Activated B cell treated with CpG ODN at 0.5 μM for 24 hours (primary cell): ENCODE measurements at regions not wholly inside any gene's neighbourhood (a gene's known extent, or its start where the extent isn't known, plus 50 kb on each side); places are given as distances from the start of the nearest gene placed in this dataset.

Experiments used
- ATAC-seq: fragments of 200-7000 bp; cut with Tn5 transposase; one replicate; pipeline ENCODE4 v1.10.0; 2021; ENCODE audit warnings: low read depth, mild to moderate bottlenecking, moderate library complexity
- CTCF ChIA-PET: fragments of 350-600 bp; sonication (Branson Sonifier 250); formaldehyde crosslinking; loops from one replicate; lab custom pipeline; 2021; ENCODE audit warnings: antibody characterized with exemption; lab: Charles Lee
- POLR2A ChIA-PET: fragments of 350-600 bp; sonication (Branson Sonifier 250); formaldehyde crosslinking; loops from one replicate; lab custom pipeline; 2021; ENCODE audit warnings: antibody characterized with exemption; lab: Charles Lee
- DNase-seq: peaks from one replicate; pipeline ENCODE4 v3.0.0; 2022
- H3K27ac Mint-ChIP-seq: one replicate; pipeline ENCODE4 v1.8.0; 2020; ENCODE audit warnings: mixed read lengths
- H3K27me3 Mint-ChIP-seq: one replicate; pipeline ENCODE4 v1.8.0; 2021; ENCODE audit warnings: mixed read lengths
- H3K36me3 Mint-ChIP-seq: one replicate; pipeline ENCODE4 v1.8.0; 2021; ENCODE audit warnings: low read depth, mixed read lengths
- H3K4me1 Mint-ChIP-seq: one replicate; pipeline ENCODE4 v1.8.0; 2021; ENCODE audit warnings: mixed read lengths
- H3K4me3 Mint-ChIP-seq: one replicate; pipeline ENCODE4 v1.8.0; 2020; ENCODE audit warnings: mild to moderate bottlenecking, mixed read lengths
- H3K9me3 Mint-ChIP-seq: one replicate; pipeline ENCODE4 v1.8.0; 2020; ENCODE audit warnings: mixed read lengths
- intact Hi-C: fragments of 100-400 bp; cut with micrococcal nuclease; formaldehyde crosslinking; loops from one replicate; pipeline ENCODE4 v1.15.1; 2024
- TF ChIP-seq, protein P1 (sequence below): fragments of 200-600 bp; IDR thresholded peaks from one replicate; pipeline ENCODE4 v1.8.0; 2022; ENCODE audit warnings: antibody characterized with exemption, mild to moderate bottlenecking

DNA sequence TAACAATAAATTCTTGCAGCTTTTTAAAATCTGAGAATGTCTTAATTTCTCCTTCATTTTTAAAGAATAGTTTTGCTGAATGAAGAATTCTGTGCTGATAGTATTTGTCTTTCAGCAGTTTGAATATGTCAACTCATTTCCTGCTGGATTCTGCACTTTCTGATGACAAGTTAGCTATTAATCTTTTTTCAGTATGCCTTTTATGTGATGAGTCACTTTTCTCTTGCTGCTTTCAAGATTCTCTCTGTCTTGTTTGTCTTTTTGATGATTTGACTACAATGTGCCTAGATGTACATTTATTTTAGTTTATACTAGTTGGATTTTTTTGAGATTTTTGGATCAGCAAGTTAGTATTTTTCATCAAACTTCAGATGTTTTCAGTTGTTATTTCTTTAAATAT, 87.9 kb upstream of the AVPR1A start:
- DNase-seq (no peak), ATAC-seq (no peak)
- H3K36me3 Mint-ChIP-seq: no peaks in the 10 kb centered on the region
- POLR2A ChIA-PET: no interaction called here
- no peak overlapping the region for H3K4me3 Mint-ChIP-seq
- intact Hi-C loops: no loop called here
- no peaks in the 10 kb centered on the region for H3K4me1 Mint-ChIP-seq
- no peaks in the 10 kb centered on the region for H3K9me3 Mint-ChIP-seq
- H3K27ac Mint-ChIP-seq: no peak overlapping the region
- H3K27me3 Mint-ChIP-seq: no peaks in the 10 kb centered on the region
- TF ChIP-seq, protein P1, sequence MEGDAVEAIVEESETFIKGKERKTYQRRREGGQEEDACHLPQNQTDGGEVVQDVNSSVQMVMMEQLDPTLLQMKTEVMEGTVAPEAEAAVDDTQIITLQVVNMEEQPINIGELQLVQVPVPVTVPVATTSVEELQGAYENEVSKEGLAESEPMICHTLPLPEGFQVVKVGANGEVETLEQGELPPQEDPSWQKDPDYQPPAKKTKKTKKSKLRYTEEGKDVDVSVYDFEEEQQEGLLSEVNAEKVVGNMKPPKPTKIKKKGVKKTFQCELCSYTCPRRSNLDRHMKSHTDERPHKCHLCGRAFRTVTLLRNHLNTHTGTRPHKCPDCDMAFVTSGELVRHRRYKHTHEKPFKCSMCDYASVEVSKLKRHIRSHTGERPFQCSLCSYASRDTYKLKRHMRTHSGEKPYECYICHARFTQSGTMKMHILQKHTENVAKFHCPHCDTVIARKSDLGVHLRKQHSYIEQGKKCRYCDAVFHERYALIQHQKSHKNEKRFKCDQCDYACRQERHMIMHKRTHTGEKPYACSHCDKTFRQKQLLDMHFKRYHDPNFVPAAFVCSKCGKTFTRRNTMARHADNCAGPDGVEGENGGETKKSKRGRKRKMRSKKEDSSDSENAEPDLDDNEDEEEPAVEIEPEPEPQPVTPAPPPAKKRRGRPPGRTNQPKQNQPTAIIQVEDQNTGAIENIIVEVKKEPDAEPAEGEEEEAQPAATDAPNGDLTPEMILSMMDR: no peak
- CTCF ChIA-PET: no interaction called here

DNA sequence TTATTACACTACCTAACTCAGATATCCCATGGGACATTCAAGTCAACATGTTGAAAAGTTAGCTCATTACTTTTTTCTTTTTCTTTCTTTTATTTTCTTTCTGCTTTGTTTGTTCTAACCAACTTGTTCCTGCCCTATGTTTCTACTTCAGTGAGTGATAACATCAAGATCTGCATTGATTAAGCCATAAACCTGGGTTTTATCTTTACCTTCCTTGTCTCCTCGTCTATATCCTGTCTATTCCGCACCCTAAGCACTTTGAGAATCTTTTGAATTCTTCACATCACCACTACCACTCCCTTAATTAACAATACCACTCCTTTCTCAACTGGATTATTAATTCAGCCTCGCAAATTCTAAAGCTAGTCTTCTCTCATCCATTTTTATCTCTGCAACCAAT, 81.9 kb upstream of the AVPR1A start:
- ChIA-PET POLR2A (no interaction called here), CTCF (no interaction called here)
- Mint-ChIP-seq H3K4me3 (no peak overlapping the region), H3K9me3 (no peaks in the 10 kb centered on the region), H3K27ac (no peak overlapping the region), H3K27me3 (no peaks in the 10 kb centered on the region), H3K36me3 (no peaks in the 10 kb centered on the region), H3K4me1 (no peaks in the 10 kb centered on the region)
- ATAC-seq (no peak), DNase-seq (no peak)
- TF ChIP-seq, protein P1: no peak
- intact Hi-C loops: no loop called here

DNA sequence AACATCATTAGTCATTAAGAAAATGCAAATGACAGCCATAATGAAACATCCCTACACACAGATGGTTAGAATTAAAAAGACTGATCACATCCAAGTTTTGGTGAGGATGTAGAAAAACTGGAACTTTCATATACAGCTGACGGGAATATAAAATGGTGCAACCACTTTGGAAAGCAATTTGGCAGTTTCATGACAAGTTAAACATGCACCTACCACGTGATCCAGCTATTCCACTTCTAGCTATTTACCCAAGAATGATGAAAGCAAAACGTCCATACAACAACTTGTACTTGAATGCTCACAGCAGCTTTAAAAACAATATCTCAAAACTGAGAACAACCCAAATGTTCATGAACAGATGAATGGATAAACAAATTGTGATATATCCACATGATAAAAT, 77.9 kb upstream of the AVPR1A start:
- DNase-seq: no peak
- Mint-ChIP-seq H3K4me3 (no peak overlapping the region), H3K36me3 (no peaks in the 10 kb centered on the region), H3K4me1 (no peaks in the 10 kb centered on the region), H3K9me3 (no peaks in the 10 kb centered on the region), H3K27ac (no peak overlapping the region), H3K27me3 (no peaks in the 10 kb centered on the region)
- CTCF ChIA-PET: no interaction called here
- no peak for ATAC-seq
- TF ChIP-seq, protein P1: no peak
- intact Hi-C loops: no loop called here
- POLR2A ChIA-PET: no interaction called here

DNA sequence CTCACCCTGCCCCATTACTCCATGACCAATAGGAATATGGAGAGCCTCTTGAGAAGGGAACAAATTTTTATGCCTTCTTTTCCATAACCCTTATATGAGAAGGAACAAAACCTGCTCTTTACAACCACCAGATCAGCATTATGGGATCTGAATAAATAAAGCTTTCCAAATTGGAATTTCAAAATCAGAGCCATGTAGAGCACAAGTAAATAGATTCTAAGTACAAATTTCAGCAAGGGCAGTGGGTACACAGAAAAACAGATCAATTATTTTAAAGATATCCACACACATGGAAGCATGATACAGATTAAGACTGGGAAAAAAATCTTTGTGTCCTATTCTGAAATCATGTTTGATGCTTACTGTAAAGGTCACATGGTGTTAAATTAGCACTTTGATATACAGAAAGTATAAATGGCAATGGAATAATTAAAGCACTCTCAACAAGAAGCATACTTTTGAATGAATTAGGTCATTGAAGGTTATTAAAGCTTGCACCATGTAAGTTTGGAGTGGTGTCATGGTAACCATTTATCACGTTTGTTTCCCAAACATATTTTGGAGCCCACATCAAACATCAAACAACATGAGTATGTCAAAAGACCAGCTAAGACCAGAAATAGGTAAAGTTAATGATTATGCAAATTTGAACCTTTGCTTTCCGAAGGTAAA, 75.9 kb upstream of the AVPR1A start:
- CTCF ChIA-PET: no interaction called here
- H3K9me3 Mint-ChIP-seq: no peaks in the 10 kb centered on the region

DNA sequence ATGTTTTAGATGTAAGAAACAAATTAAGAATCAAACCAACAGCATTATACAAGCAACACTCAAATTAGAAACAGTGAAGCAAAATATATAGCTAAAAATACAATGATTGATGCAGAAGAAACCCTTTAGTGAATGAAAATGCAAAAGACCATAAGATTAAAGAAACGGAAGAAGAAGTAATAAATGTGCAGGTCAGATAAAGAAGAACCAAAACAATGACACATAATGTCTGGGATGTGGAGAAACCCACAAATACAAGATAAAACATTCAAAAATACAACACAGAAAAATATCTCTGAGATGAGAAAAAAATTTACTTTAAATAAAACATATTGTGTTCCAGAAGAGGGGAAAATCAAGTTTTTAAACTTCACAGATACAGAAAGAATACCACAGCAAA, 73.4 kb upstream of the AVPR1A start:
- ATAC-seq: no peak
- intact Hi-C loops: no loop called here
- Mint-ChIP-seq H3K27me3 (no peaks in the 10 kb centered on the region), H3K4me1 (no peaks in the 10 kb centered on the region), H3K9me3 (no peaks in the 10 kb centered on the region), H3K36me3 (no peaks in the 10 kb centered on the region), H3K27ac (no peak overlapping the region), H3K4me3 (no peak overlapping the region)
- no peak for DNase-seq
- ChIA-PET POLR2A (no interaction called here), CTCF (no interaction called here)
- TF ChIP-seq, protein P1: no peak

More for the DNA sequence above, 75.9 kb upstream of the AVPR1A start:
- Mint-ChIP-seq H3K27me3 (no peaks in the 10 kb centered on the region), H3K4me1 (no peaks in the 10 kb centered on the region), H3K27ac (no peak overlapping the region), H3K36me3 (no peaks in the 10 kb centered on the region), H3K4me3 (no peak overlapping the region)
- TF ChIP-seq, protein P1: no peak
- intact Hi-C loops: no loop called here
- POLR2A ChIA-PET: no interaction called here
- no peak for ATAC-seq
- DNase-seq: no peak
